K562 (cell line): ENCODE measurements at regions not wholly inside any gene's neighbourhood (a gene's known extent, or its start where the extent isn't known, plus 50 kb on each side); places are given as distances from the start of the nearest gene placed in this dataset.

Experiments
- ATAC-seq: fragments of 200-7000 bp; cut with Tn5 transposase; 3 replicates; pipeline ENCODE4 v1.9.1; 2020; ENCODE audit warnings: moderate library complexity
- BruUV-seq: library from RNA; stranded (reverse); fragments of 400-500 nt; replicated peaks from 2 replicates; lab custom pipeline; 2021; lab: Mats Ljungman, UMichigan
- CTCF ChIA-PET: fragments of 300-600 bp; formaldehyde crosslinking; extraction: SDS; loops from one replicate; lab custom pipeline; 2021; ENCODE audit warnings: low intra/inter-chr PET ratio; lab: Yijun Ruan, JAX
- POLR2A ChIA-PET: fragments of 300-600, 350-650 bp; sonication (Branson Sonifier 250); formaldehyde crosslinking; extraction: SDS; loops from one replicate; lab custom pipeline; 2021; ENCODE audit warnings: antibody characterized with exemption, inconsistent platforms; lab: Yijun Ruan, JAX
- DNase-seq, 4 experiments: peaks; one replicate each; pipeline versions ENCODE4 v3.0.0 to v3.0.0-alpha.2; 2011 to 2018; ENCODE audit warnings: low spot score in 3 of 4, mixed read lengths in 3 of 4; ENCODE audit errors: extremely low read depth in 1 of 4
- FAIRE-seq: peaks from 2 replicates; lab custom pipeline; 2011; peaks lifted over from hg19 to GRCh38; lab: Jason Lieb, UNC
- H2AFZ ChIP-seq: 2 replicates; pipeline ENCODE4 v1.6.0; 2011; ENCODE audit warnings: low read depth, low read length, control low read depth, inconsistent platforms
- H3K27ac ChIP-seq: fragments of 200-600 bp; 3 replicates; pipeline ENCODE4 v1.8.0; 2011; ENCODE audit warnings: low read depth, mild to moderate bottlenecking, control low read depth, inconsistent platforms, low read length, moderate library complexity, mixed read lengths; ENCODE audit errors: extremely low read depth
- H3K27me3 ChIP-seq, 2 experiments: fragments of 300-600 bp in 1 of 2; 2 replicates in 1 of 2; 3 replicates in 1 of 2; pipeline versions ENCODE4 v1.6.0 to v1.8.0; 2011; ENCODE audit warnings: inconsistent platforms in 2 of 2, low read length in 2 of 2, mild to moderate bottlenecking in 1 of 2, mixed read lengths in 1 of 2, moderate library complexity in 1 of 2; ENCODE audit not compliant: control insufficient read depth in 2 of 2, insufficient read depth in 2 of 2
- H3K36me3 ChIP-seq: fragments of 300-600 bp; 3 replicates; pipeline ENCODE4 v1.8.0; 2011; ENCODE audit warnings: mild to moderate bottlenecking, low read length, inconsistent platforms; ENCODE audit not compliant: control insufficient read depth, insufficient read depth
- H3K4me1 ChIP-seq, 2 experiments: fragments of 200-600 bp in 1 of 2; replicated peaks in 1 of 2; 2 replicates in 1 of 2; 3 replicates in 1 of 2; pipeline versions ENCODE4 v1.5.1 to v1.8.0; 2011; ENCODE audit warnings: inconsistent platforms in 2 of 2, low read length in 2 of 2, mild to moderate bottlenecking in 1 of 2, mixed read lengths in 1 of 2, moderate library complexity in 1 of 2; ENCODE audit not compliant: control insufficient read depth in 2 of 2, insufficient read depth in 2 of 2
- H3K4me2 ChIP-seq: 2 replicates; pipeline ENCODE4 v1.6.1; 2011; ENCODE audit warnings: low read length, control low read depth, inconsistent platforms, mixed read lengths; ENCODE audit not compliant: insufficient read depth
- H3K4me3 ChIP-seq: fragments of 200-600 bp; sonication (generic), shearing (Covaris generic); 2 replicates; pipeline ENCODE4 v1.5.1; 2016; ENCODE audit warnings: control low read depth, inconsistent platforms
- H3K79me2 ChIP-seq: fragments of 200-600 bp; 3 replicates; pipeline ENCODE4 v1.8.0; 2011; ENCODE audit warnings: low read length, inconsistent platforms; ENCODE audit not compliant: control insufficient read depth, insufficient read depth
- H3K9ac ChIP-seq, 2 experiments: 2 replicates each; pipeline versions ENCODE4 v1.6.0 to v1.6.1; 2011; ENCODE audit warnings: low read depth in 2 of 2, low read length in 2 of 2, control low read depth in 1 of 2, inconsistent platforms in 1 of 2, mild to moderate bottlenecking in 1 of 2, mixed read lengths in 1 of 2; ENCODE audit not compliant: insufficient read depth in 1 of 2
- H3K9me1 ChIP-seq: one replicate; pipeline ENCODE4 v1.6.0; 2011; ENCODE audit warnings: inconsistent platforms, mild to moderate bottlenecking, low read length, moderate library complexity; ENCODE audit not compliant: control insufficient read depth, insufficient read depth
- H3K9me3 ChIP-seq: replicated peaks from 2 replicates; pipeline ENCODE4 v1.5.1; 2011; ENCODE audit warnings: low read depth, low read length, inconsistent platforms; ENCODE audit not compliant: control insufficient read depth, insufficient read depth
- H4K20me1 ChIP-seq: replicated peaks from 2 replicates; pipeline ENCODE4 v1.6.1; 2011; ENCODE audit warnings: low read length, inconsistent platforms, mixed read lengths; ENCODE audit not compliant: control insufficient read depth, insufficient read depth
- CBX3 ChIP-seq, 2 experiments: IDR thresholded peaks; 1 replicate in 1 of 2; 2 replicates in 1 of 2; pipeline ENCODE4 v1.6.1; 2012; ENCODE audit warnings: inconsistent platforms in 2 of 2, low read length in 2 of 2, borderline replicate concordance in 1 of 2, control low read depth in 1 of 2
- CUX1 ChIP-seq: fragments of 200-800 bp; sonication (Bioruptor generic); IDR thresholded peaks from 2 replicates; pipeline ENCODE4 v1.6.1; 2016; ENCODE audit warnings: missing genetic modification characterization, missing compliant biosample characterization
- FOXA3 ChIP-seq, 2 experiments: fragments of 450-650 bp in 1 of 2; sonication (generic) in 1 of 2; formaldehyde crosslinking; IDR thresholded peaks in 1 of 2; conservative IDR thresholded peaks in 1 of 2; 2 replicates each; pipeline versions ENCODE4 v1.4.0 to v1.8.0; 2020 to 2022; ENCODE audit warnings: mild to moderate bottlenecking in 2 of 2, missing genetic modification reagents in 1 of 2
- ILK ChIP-seq: fragments of 450-650 bp; IDR thresholded peaks from 2 replicates; pipeline ENCODE4 v1.6.1; 2016; ENCODE audit warnings: missing genetic modification characterization, low read depth, mild to moderate bottlenecking, missing compliant biosample characterization, moderate library complexity, borderline replicate concordance
- MTA1 ChIP-seq: fragments of 450-650 bp; IDR thresholded peaks from 2 replicates; pipeline ENCODE4 v1.6.1; 2017; ENCODE audit warnings: borderline replicate concordance
- MYNN ChIP-seq, 2 experiments: sonication (generic); formaldehyde crosslinking in 1 of 2; IDR thresholded peaks; 2 replicates each; pipeline versions ENCODE4 v1.5.0 to v1.6.1; 2016 to 2020; ENCODE audit warnings: antibody characterized with exemption in 1 of 2, missing genetic modification reagents in 1 of 2
- NCOA2 ChIP-seq, 2 experiments: fragments of 450-650 bp; IDR thresholded peaks; 2 replicates each; pipeline ENCODE4 v1.6.1; 2018; ENCODE audit warnings: mild to moderate bottlenecking in 2 of 2, moderate library complexity in 1 of 2; ENCODE audit not compliant: partially characterized antibody in 2 of 2
- SUPT5H ChIP-seq: fragments of 450-650 bp; IDR thresholded peaks from 2 replicates; pipeline ENCODE4 v1.6.1; 2016
- ZNF347 ChIP-seq: fragments of 450-650 bp; formaldehyde crosslinking; IDR thresholded peaks from 2 replicates; pipeline ENCODE4 v1.4.0; 2020; ENCODE audit warnings: low read depth, mild to moderate bottlenecking, moderate library complexity
- ZNF398 ChIP-seq: fragments of 250-450 bp; sonication (Bioruptor Pico); IDR thresholded peaks from 2 replicates; pipeline ENCODE4 v1.8.0; 2021; ENCODE audit warnings: moderate library complexity, mild to moderate bottlenecking, inconsistent platforms
- WGBS: fragments of 100-300 bp; shearing (Covaris generic); methylation state at CpG from one replicate; pipeline ENCODE4 v1.1.6; 2016; ENCODE audit warnings: low coverage, mixed read lengths; ENCODE audit not compliant: insufficient coverage; ENCODE audit errors: missing lambda C conversion rate; 5-methylcytosine and 5-hydroxymethylcytosine counted together
- in situ Hi-C: fragments of 300-500 bp; cut with MboI; formaldehyde crosslinking; loops from 4 replicates; pipeline ENCODE4 v1.15.0; 2018; ENCODE audit warnings: inconsistent platforms, mixed read lengths
- intact Hi-C: fragments of 100-400 bp; cut with micrococcal nuclease; formaldehyde crosslinking; loops from 2 replicates; pipeline ENCODE4 v1.14.2; 2022

- ATAC-seq = no peak
- BruUV-seq = no TSS peak
- intact Hi-C loops = no loop called here
- no peak for FAIRE-seq
- H3K9me3 ChIP-seq = no peaks in the 10 kb centered on the region
- H3K79me2 ChIP-seq = no peaks in the 10 kb centered on the region
- H2AFZ ChIP-seq = no peak overlapping the region
- no peaks in the 10 kb centered on the region for H4K20me1 ChIP-seq
- H3K36me3 ChIP-seq = no peaks in the 10 kb centered on the region
- WGBS = 7% methylated on average over 1 of the region's 1 CpG
- CTCF ChIA-PET = no interaction called here
- no peaks in the 10 kb centered on the region for H3K4me1 ChIP-seq
- no peak overlapping the region for H3K4me2 ChIP-seq
- no peak for TF ChIP-seq SUPT5H
- no peak for TF ChIP-seq CUX1 (CRISPR knock-in tag)
- no peak for TF ChIP-seq ZNF347 (CRISPR knock-in tag)
- TF ChIP-seq NCOA2 (IDR thresholded peaks at IDR 0.05; ENCODE audit: partially characterized antibody in 2 of 2) = no peak
- no peak for TF ChIP-seq MYNN (IDR thresholded peaks at IDR 0.05)
- TF ChIP-seq MYNN (CRISPR knock-in tag; IDR thresholded peaks at IDR 0.05) = no peak
- no peak for TF ChIP-seq CBX3 (IDR thresholded peaks at IDR 0.05; ENCODE audit: borderline replicate concordance in 1 of 2, low read length in 2 of 2)
- TF ChIP-seq ILK = no peak
- no peak for TF ChIP-seq FOXA3 (CRISPR knock-in tag; conservative IDR thresholded peaks at IDR 0.05 in 1 of 2, IDR thresholded peaks at IDR 0.05 in 1 of 2)
- TF ChIP-seq MTA1 = no peak
- TF ChIP-seq ZNF398 = no peak
- H3K9ac ChIP-seq = no peak overlapping the region
- no peak overlapping the region for H3K27ac ChIP-seq
- POLR2A ChIA-PET = no interaction called here
- H3K9me1 ChIP-seq = no peaks in the 10 kb centered on the region
- no peak for DNase-seq
- H3K27me3 ChIP-seq = no peaks in the 10 kb centered on the region
- no peak overlapping the region for H3K4me3 ChIP-seq
- in situ Hi-C loops = no loop called here
Measured at GRCh38 chr4:19728773-19729172, 522.9 kb upstream of the SLIT2 start.
